ENCODE measurements at regions not wholly inside any gene's neighbourhood (a gene's known extent, or its start where the extent isn't known, plus 50 kb on each side); places are given as distances from the start of the nearest gene placed in this dataset.

GRCh38 chr5:107072967-107073366 lies 597.8 kb downstream of the EFNA5 start:
- TF ChIP-seq ESRRG (CRISPR knock-in tag; IDR thresholded peaks at IDR 0.05) (no peak), OSR1 (CRISPR knock-in tag; IDR thresholded peaks at IDR 0.05) (no peak), SNAI2 (CRISPR knock-in tag; IDR thresholded peaks at IDR 0.05) (no peak), ZFP3 (CRISPR knock-in tag; IDR thresholded peaks at IDR 0.05) (no peak), PPARA (CRISPR knock-in tag; IDR thresholded peaks at IDR 0.05; ENCODE audit: borderline replicate concordance) (no peak), BACH2 (CRISPR knock-in tag; IDR thresholded peaks at IDR 0.05; ENCODE audit: borderline replicate concordance) (no peak), TOX (CRISPR knock-in tag; IDR thresholded peaks at IDR 0.05; ENCODE audit: borderline replicate concordance) (no peak), PATZ1 (CRISPR knock-in tag; IDR thresholded peaks at IDR 0.05; ENCODE audit: borderline replicate concordance) (no peak), ZC3H10 (CRISPR knock-in tag; IDR thresholded peaks at IDR 0.05) (no peak), CREB5 (CRISPR knock-in tag; IDR thresholded peaks at IDR 0.05; ENCODE audit: low read depth) (no peak), POU6F1 (CRISPR knock-in tag; IDR thresholded peaks at IDR 0.05; ENCODE audit: borderline replicate concordance, low read depth) (no peak), RARB (CRISPR knock-in tag; IDR thresholded peaks at IDR 0.05) (no peak), CSDC2 (CRISPR knock-in tag; IDR thresholded peaks at IDR 0.05) (no peak), ZNF8 (CRISPR knock-in tag; IDR thresholded peaks at IDR 0.05) (no peak), ZNF70 (CRISPR knock-in tag; IDR thresholded peaks at IDR 0.05) (no peak), ISL1 (CRISPR knock-in tag; IDR thresholded peaks at IDR 0.05) (no peak), TCF4 (CRISPR knock-in tag; IDR thresholded peaks at IDR 0.05; ENCODE audit: borderline replicate concordance) (no peak), ZNF565 (CRISPR knock-in tag; conservative IDR thresholded peaks at IDR 0.05; ENCODE audit: low read depth) (no peak), GLIS3 (CRISPR knock-in tag; IDR thresholded peaks at IDR 0.05) (no peak), ZFP30 (CRISPR knock-in tag; IDR thresholded peaks at IDR 0.05) (no peak)
- no peak for ATAC-seq

GRCh38 chr5:107072440-107072839 lies 598.3 kb downstream of the EFNA5 start:
- TF ChIP-seq ISL1 (CRISPR knock-in tag; IDR thresholded peaks at IDR 0.05) (no peak), TOX (CRISPR knock-in tag; IDR thresholded peaks at IDR 0.05; ENCODE audit: borderline replicate concordance) (no peak), ZFP3 (CRISPR knock-in tag; IDR thresholded peaks at IDR 0.05) (no peak), PPARA (CRISPR knock-in tag; IDR thresholded peaks at IDR 0.05; ENCODE audit: borderline replicate concordance) (no peak)
- ATAC-seq = no peak

- no peak for TF ChIP-seq ARNTL (CRISPR knock-in tag; IDR thresholded peaks at IDR 0.05; ENCODE audit: borderline replicate concordance, low read depth)
- TF ChIP-seq ZC3H10 (CRISPR knock-in tag; IDR thresholded peaks at IDR 0.05) = no peak
- TF ChIP-seq ZNF565 (CRISPR knock-in tag; conservative IDR thresholded peaks at IDR 0.05; ENCODE audit: low read depth) = no peak
- no peak for TF ChIP-seq GLIS3 (CRISPR knock-in tag; IDR thresholded peaks at IDR 0.05)
- no peak for TF ChIP-seq ESRRG (CRISPR knock-in tag; IDR thresholded peaks at IDR 0.05)
- no peak for TF ChIP-seq TCF4 (CRISPR knock-in tag; IDR thresholded peaks at IDR 0.05; ENCODE audit: borderline replicate concordance)
- no peak for TF ChIP-seq PPARA (CRISPR knock-in tag; IDR thresholded peaks at IDR 0.05; ENCODE audit: borderline replicate concordance)
- TF ChIP-seq CSRNP3 (CRISPR knock-in tag; IDR thresholded peaks at IDR 0.05) = no peak
- TF ChIP-seq ZNF70 (CRISPR knock-in tag; IDR thresholded peaks at IDR 0.05) = no peak
- no peak for TF ChIP-seq BACH2 (CRISPR knock-in tag; IDR thresholded peaks at IDR 0.05; ENCODE audit: borderline replicate concordance)
- TF ChIP-seq RARB (CRISPR knock-in tag; IDR thresholded peaks at IDR 0.05) = no peak
Observed at GRCh38 chr5:107068782-107069181, 602.0 kb downstream of the EFNA5 start.

GRCh38 chr5:107067395-107067794 lies 603.3 kb downstream of the EFNA5 start:
- ATAC-seq = no peak
- TF ChIP-seq ZNF70 (CRISPR knock-in tag; IDR thresholded peaks at IDR 0.05) (no peak), CSRNP3 (CRISPR knock-in tag; IDR thresholded peaks at IDR 0.05) (no peak), ZFP3 (CRISPR knock-in tag; IDR thresholded peaks at IDR 0.05) (no peak), PPARA (CRISPR knock-in tag; IDR thresholded peaks at IDR 0.05; ENCODE audit: borderline replicate concordance) (no peak), TCF4 (CRISPR knock-in tag; IDR thresholded peaks at IDR 0.05; ENCODE audit: borderline replicate concordance) (no peak), ZNF8 (CRISPR knock-in tag; IDR thresholded peaks at IDR 0.05) (no peak), ZFP30 (CRISPR knock-in tag; IDR thresholded peaks at IDR 0.05) (no peak), SNAI2 (CRISPR knock-in tag; IDR thresholded peaks at IDR 0.05) (no peak), RARB (CRISPR knock-in tag; IDR thresholded peaks at IDR 0.05) (no peak), TOX (CRISPR knock-in tag; IDR thresholded peaks at IDR 0.05; ENCODE audit: borderline replicate concordance) (no peak)

More at GRCh38 chr5:107068782-107069181, 602.0 kb downstream of the EFNA5 start:
- no peak for ATAC-seq
